Panc1 (cell line): ENCODE measurements at regions not wholly inside any gene's neighbourhood (a gene's known extent, or its start where the extent isn't known, plus 50 kb on each side); places are given as distances from the start of the nearest gene placed in this dataset.

Experiments used
- POLR2AphosphoS5 ChIP-seq: IDR thresholded peaks from 2 replicates; pipeline ENCODE4 v1.6.1; 2012; ENCODE audit warnings: mild to moderate bottlenecking, low read depth, low read length, moderate library complexity
- REST ChIP-seq, 2 experiments: IDR thresholded peaks; 2 replicates each; pipeline ENCODE4 v1.6.1; 2011 to 2012; ENCODE audit warnings: low read depth in 2 of 2, control low read depth in 1 of 2, low read length in 1 of 2, mild to moderate bottlenecking in 1 of 2, moderate library complexity in 1 of 2; ENCODE audit not compliant: insufficient read depth in 1 of 2
- SIN3A ChIP-seq: IDR thresholded peaks from 2 replicates; pipeline ENCODE4 v1.6.1; 2012; ENCODE audit warnings: low read depth, mild to moderate bottlenecking, low read length, moderate library complexity, borderline replicate concordance; ENCODE audit not compliant: insufficient read depth
- TCF7L2 ChIP-seq: IDR thresholded peaks from 2 replicates; pipeline ENCODE4 v1.6.1; 2011; ENCODE audit warnings: mild to moderate bottlenecking, low read depth, low read length, inconsistent platforms
- TF ChIP-seq, protein P1 (sequence below): fragments of 450-650 bp; IDR thresholded peaks from 2 replicates; pipeline ENCODE4 v1.5.1; 2017; ENCODE audit warnings: mild to moderate bottlenecking

DNA sequence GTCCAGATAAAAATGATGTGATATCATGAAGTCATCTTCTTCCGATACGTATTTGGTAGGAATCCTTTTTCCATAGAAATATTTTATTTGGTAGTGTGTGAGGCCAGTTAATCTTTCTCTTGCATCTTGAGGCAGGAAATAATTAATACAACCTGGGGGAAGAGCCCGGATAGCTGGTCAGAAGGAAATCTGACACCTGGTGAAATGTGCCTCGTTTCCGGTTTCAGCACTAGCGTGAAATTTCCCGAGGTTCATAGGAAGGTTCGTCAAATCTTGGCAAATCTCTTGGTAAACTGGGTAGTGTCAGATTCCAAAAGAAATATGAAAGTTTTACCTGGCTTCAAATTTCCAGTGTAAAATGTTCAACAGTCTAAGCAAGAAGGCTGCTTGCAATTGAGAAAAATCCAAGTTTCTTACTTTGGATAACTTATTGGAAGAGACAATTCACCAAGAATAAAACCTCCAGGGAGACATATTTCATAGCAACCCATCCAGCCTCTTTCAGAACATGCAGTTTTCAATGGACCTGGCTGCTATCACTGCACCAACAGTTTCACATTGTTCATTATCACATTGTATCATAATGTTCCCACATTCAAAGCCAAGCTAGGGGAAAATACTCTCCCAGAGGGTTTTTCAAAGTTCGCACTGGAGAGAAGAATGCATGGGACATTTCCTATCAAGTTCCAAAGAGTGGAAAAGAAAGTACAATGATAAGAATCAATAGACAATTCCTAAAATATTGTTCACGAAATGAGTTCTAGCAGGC is 454.5 kb upstream of the CITED2 start:
- no peak for TF ChIP-seq REST (IDR thresholded peaks at IDR 0.05; ENCODE audit: insufficient read depth in 1 of 2, low read depth in 2 of 2, low read length in 1 of 2)
- no peak for TF ChIP-seq POLR2AphosphoS5
- TF ChIP-seq, protein P1, sequence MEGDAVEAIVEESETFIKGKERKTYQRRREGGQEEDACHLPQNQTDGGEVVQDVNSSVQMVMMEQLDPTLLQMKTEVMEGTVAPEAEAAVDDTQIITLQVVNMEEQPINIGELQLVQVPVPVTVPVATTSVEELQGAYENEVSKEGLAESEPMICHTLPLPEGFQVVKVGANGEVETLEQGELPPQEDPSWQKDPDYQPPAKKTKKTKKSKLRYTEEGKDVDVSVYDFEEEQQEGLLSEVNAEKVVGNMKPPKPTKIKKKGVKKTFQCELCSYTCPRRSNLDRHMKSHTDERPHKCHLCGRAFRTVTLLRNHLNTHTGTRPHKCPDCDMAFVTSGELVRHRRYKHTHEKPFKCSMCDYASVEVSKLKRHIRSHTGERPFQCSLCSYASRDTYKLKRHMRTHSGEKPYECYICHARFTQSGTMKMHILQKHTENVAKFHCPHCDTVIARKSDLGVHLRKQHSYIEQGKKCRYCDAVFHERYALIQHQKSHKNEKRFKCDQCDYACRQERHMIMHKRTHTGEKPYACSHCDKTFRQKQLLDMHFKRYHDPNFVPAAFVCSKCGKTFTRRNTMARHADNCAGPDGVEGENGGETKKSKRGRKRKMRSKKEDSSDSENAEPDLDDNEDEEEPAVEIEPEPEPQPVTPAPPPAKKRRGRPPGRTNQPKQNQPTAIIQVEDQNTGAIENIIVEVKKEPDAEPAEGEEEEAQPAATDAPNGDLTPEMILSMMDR, result no peak
- no peak for TF ChIP-seq TCF7L2
- TF ChIP-seq SIN3A, result no peak
